Astrocyte (in vitro differentiated cells and primary cell): ENCODE measurements at regions not wholly inside any gene's neighbourhood (a gene's known extent, or its start where the extent isn't known, plus 50 kb on each side); places are given as distances from the start of the nearest gene placed in this dataset.

ENCODE experiments used
- DNase-seq: peaks from one replicate; pipeline ENCODE4 v3.0.0-alpha.2; 2010; ENCODE audit warnings: low read depth
- FAIRE-seq: peaks from 2 replicates; lab custom pipeline; 2011; peaks lifted over from hg19 to GRCh38; lab: Jason Lieb, UNC
- H2AFZ ChIP-seq: 2 replicates; pipeline ENCODE4 v1.6.0; 2012; ENCODE audit warnings: low read depth, low read length, inconsistent platforms
- H3K27ac ChIP-seq: 2 replicates; pipeline ENCODE4 v1.5.1; 2011; ENCODE audit warnings: low read depth, low read length, inconsistent platforms
- H3K27me3 ChIP-seq: 2 replicates; pipeline ENCODE4 v1.6.0; 2011; ENCODE audit warnings: low read length, inconsistent platforms; ENCODE audit not compliant: insufficient read depth
- H3K36me3 ChIP-seq: 2 replicates; pipeline ENCODE4 v1.5.1; 2011; ENCODE audit warnings: low read length, inconsistent platforms; ENCODE audit not compliant: insufficient read depth
- H3K4me1 ChIP-seq: 2 replicates; pipeline ENCODE4 v1.5.1; 2011; ENCODE audit warnings: low read length, inconsistent platforms; ENCODE audit not compliant: insufficient read depth
- H3K4me2 ChIP-seq: 2 replicates; pipeline ENCODE4 v1.6.0; 2012; ENCODE audit warnings: low read length, inconsistent platforms
- H3K4me3 ChIP-seq: 2 replicates; pipeline ENCODE4 v1.5.1; 2011; ENCODE audit warnings: low read depth, mild to moderate bottlenecking, low read length, inconsistent platforms; ENCODE audit not compliant: insufficient read depth
- H3K79me2 ChIP-seq: 2 replicates; pipeline ENCODE4 v1.6.0; 2012; ENCODE audit warnings: mild to moderate bottlenecking, low read length, inconsistent platforms; ENCODE audit not compliant: insufficient read depth
- H3K9ac ChIP-seq: 2 replicates; pipeline ENCODE4 v1.6.0; 2012; ENCODE audit warnings: mild to moderate bottlenecking, low read length, inconsistent platforms
- H3K9me3 ChIP-seq: 2 replicates; pipeline ENCODE4 v1.5.1; 2012; ENCODE audit warnings: low read depth, mild to moderate bottlenecking, low read length, inconsistent platforms; ENCODE audit not compliant: insufficient read depth
- H4K20me1 ChIP-seq: 2 replicates; pipeline ENCODE4 v1.6.0; 2012; ENCODE audit warnings: low read length, inconsistent platforms; ENCODE audit not compliant: insufficient read depth
- H3K27ac Mint-ChIP-seq: one replicate; pipeline ENCODE4 v1.8.0; 2021; ENCODE audit warnings: mild to moderate bottlenecking, mixed read lengths; ENCODE audit not compliant: unreplicated experiment
- H3K27me3 Mint-ChIP-seq: one replicate; pipeline ENCODE4 v1.8.0; 2021; ENCODE audit warnings: low read depth, mixed read lengths; ENCODE audit not compliant: unreplicated experiment
- H3K36me3 Mint-ChIP-seq: one replicate; pipeline ENCODE4 v1.8.0; 2021; ENCODE audit warnings: low read depth, mixed read lengths; ENCODE audit not compliant: unreplicated experiment
- H3K4me1 Mint-ChIP-seq: one replicate; pipeline ENCODE4 v1.8.0; 2021; ENCODE audit warnings: low read depth, mixed read lengths; ENCODE audit not compliant: unreplicated experiment
- H3K4me3 Mint-ChIP-seq: one replicate; pipeline ENCODE4 v1.8.0; 2021; ENCODE audit warnings: mild to moderate bottlenecking, moderate library complexity, mixed read lengths; ENCODE audit not compliant: unreplicated experiment
- H3K9me3 Mint-ChIP-seq: one replicate; pipeline ENCODE4 v1.8.0; 2021; ENCODE audit warnings: mild to moderate bottlenecking, mixed read lengths; ENCODE audit not compliant: unreplicated experiment
- CTCF ChIP-seq: IDR thresholded peaks from 2 replicates; pipeline ENCODE4 v1.5.1; 2011; ENCODE audit warnings: low read depth, mild to moderate bottlenecking, inconsistent platforms, low read length, moderate library complexity; ENCODE audit not compliant: insufficient read depth
- EZH2 ChIP-seq: IDR thresholded peaks from 2 replicates; pipeline ENCODE4 v1.6.1; 2012; ENCODE audit warnings: mild to moderate bottlenecking, low read length, inconsistent platforms; ENCODE audit not compliant: insufficient read depth

- Mint-ChIP-seq H3K9me3 (no peaks in the 10 kb centered on the region), H3K36me3 (no peaks in the 10 kb centered on the region), H3K27me3 (no peaks in the 10 kb centered on the region), H3K4me3 (no peak overlapping the region), H3K27ac (no peak overlapping the region), H3K4me1 (peaks cover 12% of the 10 kb centered on the region)
- Histone ChIP-seq H3K4me1 (peaks cover 7% of the 10 kb centered on the region), H3K9me3 (no peaks in the 10 kb centered on the region), H4K20me1 (no peaks in the 10 kb centered on the region), H3K4me3 (no peak overlapping the region), H3K79me2 (no peaks in the 10 kb centered on the region), H3K4me2 (no peak overlapping the region), H3K9ac (no peak overlapping the region), H3K36me3 (no peaks in the 10 kb centered on the region), H3K27ac (no peak overlapping the region), H2AFZ (no peak overlapping the region), H3K27me3 (no peaks in the 10 kb centered on the region)
- FAIRE-seq (no peak), DNase-seq (no peak)
- TF ChIP-seq EZH2 (no peak), CTCF (no peak)
Measured at GRCh38 chr13:106405731-106406130, 129.7 kb downstream of the EFNB2 start.

GRCh38 chr13:106403280-106403679, 132.2 kb downstream of the EFNB2 start:
- peaks cover 10% of the 10 kb centered on the region for H3K4me1 Mint-ChIP-seq
- Histone ChIP-seq H3K4me3 (no peak overlapping the region), H3K4me1 (peaks cover 7% of the 10 kb centered on the region), H3K4me2 (no peak overlapping the region), H3K27me3 (no peaks in the 10 kb centered on the region), H3K36me3 (no peaks in the 10 kb centered on the region), H3K9me3 (no peaks in the 10 kb centered on the region), H3K27ac (no peak overlapping the region), H3K79me2 (no peaks in the 10 kb centered on the region), H4K20me1 (no peaks in the 10 kb centered on the region), H2AFZ (no peak overlapping the region), H3K9ac (no peak overlapping the region)
- no peak overlapping the region for H3K27ac Mint-ChIP-seq
- H3K27me3 Mint-ChIP-seq = no peaks in the 10 kb centered on the region
- H3K9me3 Mint-ChIP-seq = no peaks in the 10 kb centered on the region
- H3K4me3 Mint-ChIP-seq = no peak overlapping the region
- FAIRE-seq (no peak), DNase-seq (no peak)
- TF ChIP-seq CTCF = no peak
- no peak for TF ChIP-seq EZH2
- H3K36me3 Mint-ChIP-seq = no peaks in the 10 kb centered on the region

GRCh38 chr13:106402866-106403265, 132.6 kb downstream of the EFNB2 start:
- FAIRE-seq (no peak), DNase-seq (no peak)
- no peaks in the 10 kb centered on the region for H3K27me3 Mint-ChIP-seq
- no peak overlapping the region for H3K27ac ChIP-seq
- no peaks in the 10 kb centered on the region for H3K9me3 ChIP-seq
- H4K20me1 ChIP-seq = no peaks in the 10 kb centered on the region
- H3K36me3 Mint-ChIP-seq = no peaks in the 10 kb centered on the region
- H3K4me2 ChIP-seq = no peak overlapping the region
- no peak overlapping the region for H2AFZ ChIP-seq
- H3K9me3 Mint-ChIP-seq = no peaks in the 10 kb centered on the region
- peaks cover 7% of the 10 kb centered on the region for H3K4me1 ChIP-seq
- no peaks in the 10 kb centered on the region for H3K27me3 ChIP-seq
- H3K36me3 ChIP-seq = no peaks in the 10 kb centered on the region
- TF ChIP-seq EZH2 = no peak
- no peak for TF ChIP-seq CTCF
- no peak overlapping the region for H3K27ac Mint-ChIP-seq
- H3K4me3 ChIP-seq = no peak overlapping the region
- no peaks in the 10 kb centered on the region for H3K79me2 ChIP-seq
- no peak overlapping the region for H3K4me3 Mint-ChIP-seq
- H3K9ac ChIP-seq = no peak overlapping the region
- peaks cover 10% of the 10 kb centered on the region for H3K4me1 Mint-ChIP-seq
